Neural crest cell (in vitro differentiated cells): ENCODE measurements at regions not wholly inside any gene's neighbourhood (a gene's known extent, or its start where the extent isn't known, plus 50 kb on each side); places are given as distances from the start of the nearest gene placed in this dataset.

ENCODE experiments used
- DNase-seq: peaks from one replicate; pipeline ENCODE4 v3.0.0; 2021; ENCODE audit warnings: low read depth, mixed read lengths, low spot score
- H3K27ac Mint-ChIP-seq: one replicate; pipeline ENCODE4 v1.8.0; 2021; ENCODE audit warnings: mild to moderate bottlenecking, mixed read lengths; ENCODE audit not compliant: unreplicated experiment
- H3K27me3 Mint-ChIP-seq: 2 replicates; pipeline ENCODE4 v1.8.0; 2021; ENCODE audit warnings: low read depth, mild to moderate bottlenecking, mixed read lengths
- H3K36me3 Mint-ChIP-seq: 2 replicates; pipeline ENCODE4 v1.8.0; 2021; ENCODE audit warnings: low read depth, mild to moderate bottlenecking, mixed read lengths
- H3K4me1 Mint-ChIP-seq: 2 replicates; pipeline ENCODE4 v1.8.0; 2021; ENCODE audit warnings: mixed read lengths
- H3K4me3 Mint-ChIP-seq: one replicate; pipeline ENCODE4 v1.8.0; 2021; ENCODE audit warnings: mild to moderate bottlenecking, mixed read lengths
- H3K9me3 Mint-ChIP-seq: 2 replicates; pipeline ENCODE4 v1.8.0; 2021; ENCODE audit warnings: mixed read lengths
- CTCF ChIP-seq: fragments of 200-600 bp; sonication (generic); conservative IDR thresholded peaks from 2 replicates; pipeline ENCODE4 v1.5.0; 2021; ENCODE audit warnings: antibody characterized with exemption, mild to moderate bottlenecking

GRCh38 chr16:26801628-26802027 lies 265.1 kb upstream of the C16orf82 start:
- TF ChIP-seq CTCF: no peak
- Mint-ChIP-seq H3K4me3 (no peak overlapping the region), H3K9me3 (no peaks in the 10 kb centered on the region), H3K27ac (no peak overlapping the region), H3K27me3 (peaks cover 11% of the 10 kb centered on the region), H3K36me3 (no peaks in the 10 kb centered on the region), H3K4me1 (no peaks in the 10 kb centered on the region)
- no peak for DNase-seq

DNA sequence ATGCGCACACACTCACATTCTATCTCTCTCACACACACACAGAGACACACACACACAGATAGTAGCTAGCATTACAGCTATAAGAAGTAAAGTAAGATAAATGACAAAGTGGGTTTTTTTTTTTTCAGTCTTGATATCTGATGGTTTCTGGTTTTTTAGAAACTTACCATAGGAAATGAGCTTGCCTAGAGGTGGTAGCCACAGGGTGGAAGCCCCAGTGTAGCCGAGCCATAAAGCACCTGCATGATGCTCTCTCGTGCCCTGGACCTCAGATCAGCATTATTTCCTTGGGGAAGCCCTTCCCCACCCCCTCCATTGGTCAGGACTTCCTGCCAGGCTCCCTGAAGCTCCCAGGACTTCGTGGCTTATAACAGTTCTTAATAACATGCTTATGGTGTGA lies 264.3 kb upstream of the C16orf82 start:
- Mint-ChIP-seq H3K9me3 (no peaks in the 10 kb centered on the region), H3K4me1 (no peaks in the 10 kb centered on the region), H3K4me3 (no peak overlapping the region), H3K36me3 (no peaks in the 10 kb centered on the region), H3K27ac (no peak overlapping the region), H3K27me3 (peaks cover 11% of the 10 kb centered on the region)
- TF ChIP-seq CTCF: no peak
- no peak for DNase-seq

DNA sequence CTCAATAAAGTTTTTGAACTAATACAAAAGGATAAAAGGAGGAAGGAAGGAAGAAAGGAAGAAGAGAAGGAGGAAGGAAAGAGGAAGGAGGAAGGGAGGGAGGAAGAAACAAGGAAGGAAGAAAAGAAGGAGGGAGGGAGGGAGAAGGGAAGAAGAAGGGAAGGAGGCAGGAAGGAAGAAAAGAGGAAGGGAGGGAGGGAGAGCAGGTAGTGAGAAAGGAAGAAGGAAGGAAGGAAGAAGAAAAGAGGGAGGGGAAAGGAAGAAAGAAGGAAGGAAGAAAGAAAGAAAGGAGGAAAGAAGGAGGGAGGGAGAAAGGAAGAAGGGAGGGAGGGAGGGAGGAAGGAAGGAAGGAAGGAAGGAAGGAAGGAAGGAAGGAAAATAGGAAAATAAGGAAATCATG lies 263.8 kb upstream of the C16orf82 start:
- Mint-ChIP-seq H3K4me1 (no peaks in the 10 kb centered on the region), H3K36me3 (no peaks in the 10 kb centered on the region), H3K27me3 (peaks cover 11% of the 10 kb centered on the region), H3K27ac (no peak overlapping the region), H3K9me3 (no peaks in the 10 kb centered on the region), H3K4me3 (no peak overlapping the region)
- no peak for DNase-seq
- TF ChIP-seq CTCF: no peak

- DNase-seq: no peak
- Mint-ChIP-seq H3K4me3 (no peak overlapping the region), H3K27me3 (peaks cover 18% of the 10 kb centered on the region), H3K36me3 (no peaks in the 10 kb centered on the region), H3K27ac (no peak overlapping the region), H3K9me3 (peaks cover 2% of the 10 kb centered on the region), H3K4me1 (no peaks in the 10 kb centered on the region)
- TF ChIP-seq CTCF: no peak
Measured at GRCh38 chr16:26806657-26807056, 260.1 kb upstream of the C16orf82 start.

DNA sequence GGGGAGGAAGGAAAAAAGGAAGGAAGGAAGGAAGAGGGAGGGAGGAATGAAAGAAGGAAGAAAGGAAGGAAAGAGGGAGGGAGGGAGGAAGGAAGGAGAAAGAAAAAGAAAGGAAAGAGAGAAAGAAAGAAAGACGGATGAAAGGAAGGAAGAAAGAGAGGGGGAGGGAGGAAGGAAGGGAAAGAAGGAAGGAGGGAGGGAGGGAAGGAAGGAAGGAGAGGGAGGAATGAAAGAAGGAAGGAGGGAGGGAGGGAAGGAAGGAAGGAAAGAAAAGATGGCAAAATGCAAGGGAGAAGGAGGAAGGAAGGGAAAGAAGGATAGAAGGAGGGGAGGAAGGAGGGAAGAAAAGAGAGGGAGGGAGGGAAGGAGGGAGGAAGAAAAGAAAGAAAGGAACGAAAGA lies 257.3 kb upstream of the C16orf82 start:
- Mint-ChIP-seq H3K4me3 (no peak overlapping the region), H3K9me3 (peaks cover 2% of the 10 kb centered on the region), H3K36me3 (no peaks in the 10 kb centered on the region), H3K4me1 (no peaks in the 10 kb centered on the region), H3K27me3 (peaks cover 14% of the 10 kb centered on the region), H3K27ac (no peak overlapping the region)
- no peak for DNase-seq
- no peak for TF ChIP-seq CTCF

- Mint-ChIP-seq H3K9me3 (no peaks in the 10 kb centered on the region), H3K36me3 (no peaks in the 10 kb centered on the region), H3K4me3 (no peak overlapping the region), H3K4me1 (no peaks in the 10 kb centered on the region), H3K27ac (no peak overlapping the region), H3K27me3 (peaks cover 5% of the 10 kb centered on the region)
- no peak for TF ChIP-seq CTCF
- no peak for DNase-seq
Measured at GRCh38 chr16:26816266-26816665, 250.5 kb upstream of the C16orf82 start.
